GM18502 (cell line): ENCODE measurements at regions not wholly inside any gene's neighbourhood (a gene's known extent, or its start where the extent isn't known, plus 50 kb on each side); places are given as distances from the start of the nearest gene placed in this dataset.
"Not testable (repeated sequence)": the region's sequence is repeated elsewhere in the genome, so short reads cannot be mapped to it uniquely, and the experiment has no call there.

Experiments
- ATAC-seq: cut with Tn5 transposase; IDR thresholded peaks from one replicate; pipeline ENCODE4 v1.9.1; 2021; ENCODE audit warnings: mild to moderate bottlenecking; ENCODE audit not compliant: unreplicated experiment, poor library complexity

DNA sequence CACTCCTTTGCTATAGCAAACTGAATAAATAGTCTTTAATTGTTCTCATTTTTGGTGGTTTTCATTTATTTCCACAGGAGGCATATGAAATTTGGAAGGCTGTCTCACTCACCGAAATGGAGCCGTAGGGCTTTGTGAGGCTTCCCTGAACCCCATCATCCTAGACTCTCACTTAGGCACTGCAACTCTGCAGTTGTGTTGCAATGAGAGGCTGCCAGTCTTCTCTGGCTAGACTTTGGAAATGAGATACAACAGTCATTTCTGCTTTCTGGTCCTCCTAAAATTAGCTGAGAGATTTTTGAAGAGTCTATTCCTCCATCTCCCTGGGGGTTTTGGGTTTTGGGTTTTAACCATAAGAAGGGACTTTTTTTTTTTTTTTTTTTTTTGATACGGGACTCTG lies 146.5 kb downstream of the SH3BGRL start:
- no peak for ATAC-seq

DNA sequence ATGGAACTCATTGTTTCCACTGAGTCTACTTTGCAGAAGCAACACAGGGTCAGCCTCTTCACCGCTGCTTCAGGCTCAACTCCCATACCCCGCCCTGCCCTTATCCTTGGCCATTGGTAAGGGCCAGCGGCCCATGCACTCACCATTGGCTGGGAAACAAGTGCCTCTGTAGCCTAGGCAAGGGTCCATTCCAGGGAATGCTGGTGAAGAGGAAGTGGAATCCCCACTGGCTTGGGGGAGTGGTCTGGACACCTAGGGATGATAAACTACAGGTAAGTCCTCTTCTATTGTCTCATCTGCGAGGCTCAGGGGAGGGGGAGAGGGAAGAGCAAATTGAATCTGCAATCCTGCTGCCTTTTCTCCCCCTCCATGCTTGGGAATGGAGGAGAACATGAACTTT lies 153.1 kb downstream of the SH3BGRL start:
- ATAC-seq, result no peak

DNA sequence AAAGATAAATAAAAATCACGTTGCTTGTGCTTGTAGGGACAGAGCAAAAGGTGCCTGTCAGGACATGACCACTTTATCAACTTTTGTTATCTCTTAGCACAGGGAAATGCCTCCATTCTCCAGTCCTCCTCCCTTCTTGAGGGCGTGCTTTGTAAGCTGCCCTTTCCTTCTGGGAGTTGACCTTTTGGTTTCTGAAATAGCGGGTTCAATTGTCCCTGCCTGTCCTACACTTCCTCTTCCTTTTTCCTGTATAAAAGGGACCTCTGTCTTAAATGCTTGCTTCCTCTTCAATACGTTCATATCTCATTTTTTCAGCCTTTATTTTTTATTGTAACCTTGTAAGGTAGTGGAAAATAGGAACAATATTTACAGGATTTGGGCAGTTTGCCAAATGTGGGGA lies 153.5 kb downstream of the SH3BGRL start:
- no peak for ATAC-seq

DNA sequence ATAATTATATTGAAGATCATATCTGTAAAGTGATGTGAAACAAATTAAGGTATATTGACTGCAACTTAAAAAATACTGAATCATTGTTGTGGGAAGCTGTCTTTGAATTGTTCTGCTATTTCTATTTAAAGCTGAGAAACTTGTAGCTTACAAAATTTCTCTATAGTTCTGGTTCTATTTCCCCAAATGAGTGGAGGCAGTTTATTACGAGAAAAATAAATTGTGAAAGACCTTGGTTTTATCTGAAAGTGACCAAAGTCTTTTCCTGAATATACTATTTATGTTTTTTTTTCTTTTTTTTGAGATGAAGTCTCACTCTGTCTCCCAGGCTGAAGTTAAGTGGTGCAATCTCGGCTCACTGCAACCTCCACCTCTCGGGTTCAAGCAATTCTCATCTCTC lies 165.4 kb downstream of the SH3BGRL start:
- ATAC-seq, result no peak

DNA sequence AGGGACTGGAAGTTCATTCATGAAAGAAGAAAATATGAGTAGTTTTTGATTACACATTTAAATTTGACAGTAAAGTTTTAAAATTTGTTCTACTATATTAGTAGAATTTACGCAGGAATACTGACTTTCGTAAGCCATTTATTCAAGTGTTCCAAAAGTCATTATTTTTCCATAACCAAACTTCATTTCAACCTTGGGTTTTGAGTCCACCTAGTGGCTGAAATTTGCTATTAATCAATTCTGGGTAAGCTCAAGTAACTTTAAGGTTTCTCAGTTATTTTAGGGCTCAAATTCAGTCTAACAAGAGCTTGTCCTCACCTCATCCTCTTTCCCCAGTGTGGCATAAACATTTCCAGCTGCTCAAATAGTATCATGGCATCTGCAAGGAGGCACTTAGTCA lies 175.4 kb downstream of the SH3BGRL start:
- ATAC-seq, result peak; percentile 54

DNA sequence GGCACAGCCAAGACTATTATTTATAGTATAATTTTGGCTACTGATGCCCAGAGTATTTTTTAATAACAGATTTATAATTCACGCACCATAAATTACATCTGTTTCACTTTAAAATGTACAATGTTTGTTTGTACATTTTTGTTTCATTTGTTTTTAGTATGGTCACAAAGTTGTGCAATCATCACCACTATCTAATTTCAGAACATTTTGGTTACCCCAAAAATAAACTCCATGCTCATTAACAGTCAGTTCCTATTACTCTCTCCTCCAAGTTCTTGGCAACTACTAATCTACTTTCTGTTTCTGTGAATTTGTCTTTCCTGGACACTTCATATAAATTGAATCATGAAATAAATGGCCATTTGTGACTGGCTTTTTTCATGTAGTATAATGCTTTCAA lies 176.7 kb downstream of the SH3BGRL start:
- no peak for ATAC-seq

DNA sequence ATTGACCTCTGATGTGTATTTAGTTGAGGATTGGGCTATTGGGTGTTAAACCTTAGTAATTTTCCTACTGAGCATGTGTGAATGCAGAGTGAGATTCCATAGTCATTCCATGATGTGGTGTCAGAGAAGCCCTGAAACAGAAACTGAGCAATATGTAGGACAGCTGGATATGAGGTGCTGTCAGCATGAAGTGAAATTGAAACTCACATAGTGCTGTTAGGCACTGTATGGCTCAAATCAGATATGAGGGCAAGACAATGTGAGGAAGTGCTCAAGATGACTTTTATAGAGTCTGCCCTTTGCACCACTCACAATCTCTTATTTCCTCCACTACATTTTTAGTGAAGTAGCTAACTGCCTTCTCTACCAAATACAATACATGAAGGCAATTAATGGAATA lies 188.3 kb downstream of the SH3BGRL start:
- peak; percentile 91 for ATAC-seq

DNA sequence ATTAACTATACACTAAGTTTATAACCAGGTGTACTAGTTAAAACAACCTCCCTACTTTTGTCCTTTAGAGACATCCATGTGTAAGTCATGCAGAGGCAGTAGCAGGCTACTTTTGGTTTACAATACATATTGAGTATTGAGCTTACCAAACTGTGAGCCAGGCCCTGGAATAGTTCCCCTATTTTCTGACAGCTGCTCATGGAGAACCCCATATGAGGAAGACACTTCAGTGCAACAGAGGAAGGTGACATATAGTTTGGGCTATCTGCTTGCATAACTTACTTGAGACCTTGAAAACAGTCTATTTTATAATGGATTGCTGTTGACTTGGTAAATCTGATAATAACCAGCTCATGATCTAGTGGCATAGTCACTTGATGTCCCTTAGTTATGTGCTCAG lies 190.5 kb downstream of the SH3BGRL start:
- ATAC-seq, result no peak

DNA sequence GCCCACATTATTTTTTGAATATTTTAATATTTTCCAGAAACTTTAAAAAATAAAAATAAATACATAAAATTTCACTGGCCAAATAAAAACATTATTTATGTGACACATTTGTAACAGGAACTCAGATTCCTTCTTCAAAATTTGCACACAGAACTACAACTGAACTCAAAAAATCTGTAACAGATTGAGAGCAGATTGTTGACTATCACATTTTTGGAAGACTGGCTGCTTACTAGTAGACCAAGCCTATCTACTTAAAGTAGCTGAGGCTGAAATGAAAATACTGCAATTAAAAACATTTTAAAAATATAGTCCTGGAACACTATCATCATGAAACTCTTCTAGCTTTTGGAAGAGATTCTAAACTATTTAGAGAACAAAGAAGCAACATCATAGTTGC lies 203.9 kb downstream of the SH3BGRL start:
- ATAC-seq, result no peak

DNA sequence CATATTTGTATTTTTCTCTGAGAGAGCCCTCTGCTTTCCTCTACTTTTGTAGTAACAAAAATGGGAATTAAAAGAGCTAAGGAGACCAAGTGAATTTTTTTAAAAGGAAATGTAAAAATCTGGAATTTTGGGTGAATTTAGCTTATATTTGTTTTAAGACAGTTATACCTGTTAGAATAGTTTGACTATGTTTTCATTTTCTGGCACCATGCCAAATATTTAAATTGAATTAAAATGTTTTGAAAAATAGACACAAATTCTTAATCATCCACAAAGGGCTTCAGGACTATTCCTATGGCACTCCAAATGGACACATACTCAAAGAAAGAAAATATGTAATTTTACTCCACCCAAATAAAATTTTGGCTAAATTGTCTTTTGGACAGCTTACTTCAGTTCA lies 209.6 kb downstream of the SH3BGRL start:
- no peak for ATAC-seq

DNA sequence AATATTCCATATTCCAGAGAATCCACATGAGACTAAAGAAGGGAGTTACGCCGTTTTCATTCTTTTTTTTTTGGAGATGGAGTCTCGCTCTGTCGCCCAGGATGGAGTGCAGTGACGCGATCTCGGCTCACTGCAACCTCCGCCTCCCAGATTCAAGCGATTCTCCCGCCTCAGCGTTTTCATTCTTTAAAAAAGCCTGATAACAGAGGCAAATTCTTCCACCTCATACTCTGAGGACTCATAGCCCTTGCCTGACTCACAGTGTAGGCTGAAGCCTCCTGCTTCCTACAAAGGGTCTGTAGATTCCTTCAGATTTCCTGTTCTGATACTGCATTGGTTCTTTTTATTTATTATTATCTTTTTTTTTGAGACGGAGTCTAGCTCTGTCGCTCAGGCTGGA lies 210.5 kb downstream of the SH3BGRL start:
- ATAC-seq, result no peak

DNA sequence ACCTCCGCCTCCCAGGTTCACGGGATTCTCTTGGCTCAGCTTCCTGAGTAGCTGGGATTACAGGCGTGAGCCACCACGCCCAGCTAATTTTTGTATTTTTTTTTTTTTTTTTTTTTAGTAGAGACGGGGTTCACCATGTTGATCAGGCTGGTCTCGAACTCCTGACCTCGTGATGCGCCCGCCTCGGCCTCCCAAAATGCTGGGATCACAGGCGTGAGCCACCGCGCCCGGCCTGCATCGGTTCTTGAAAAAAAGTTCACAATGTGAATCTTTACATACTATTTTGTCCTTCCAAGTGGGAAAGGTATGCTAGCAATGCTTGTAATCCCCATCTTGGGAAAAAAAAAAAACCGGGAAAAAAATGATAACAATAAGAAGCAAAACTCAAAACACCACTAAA lies 211.0 kb downstream of the SH3BGRL start:
- ATAC-seq, result not testable (repeated sequence)

DNA sequence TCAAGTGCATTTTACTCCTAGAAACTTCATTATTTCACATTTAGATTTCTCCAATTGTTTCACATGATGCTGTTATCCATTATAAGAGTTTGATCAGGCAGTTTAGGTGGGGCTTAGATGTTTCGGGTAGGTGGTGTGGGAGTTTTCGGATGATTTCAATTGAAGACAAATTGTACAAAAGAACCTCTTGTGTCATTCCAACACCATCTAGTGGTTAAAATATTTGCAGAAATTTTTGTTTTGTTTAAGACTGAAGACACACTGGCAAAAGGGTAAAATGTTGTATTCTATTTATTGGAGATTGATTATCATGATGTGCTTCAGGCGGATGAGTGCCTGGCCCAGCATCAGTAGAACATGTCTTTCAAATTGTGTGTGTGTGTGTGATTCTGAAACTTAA lies 212.7 kb downstream of the SH3BGRL start:
- no peak for ATAC-seq
